ENCODE measurements at regions not wholly inside any gene's neighbourhood (a gene's known extent, or its start where the extent isn't known, plus 50 kb on each side); places are given as distances from the start of the nearest gene placed in this dataset.

DNA sequence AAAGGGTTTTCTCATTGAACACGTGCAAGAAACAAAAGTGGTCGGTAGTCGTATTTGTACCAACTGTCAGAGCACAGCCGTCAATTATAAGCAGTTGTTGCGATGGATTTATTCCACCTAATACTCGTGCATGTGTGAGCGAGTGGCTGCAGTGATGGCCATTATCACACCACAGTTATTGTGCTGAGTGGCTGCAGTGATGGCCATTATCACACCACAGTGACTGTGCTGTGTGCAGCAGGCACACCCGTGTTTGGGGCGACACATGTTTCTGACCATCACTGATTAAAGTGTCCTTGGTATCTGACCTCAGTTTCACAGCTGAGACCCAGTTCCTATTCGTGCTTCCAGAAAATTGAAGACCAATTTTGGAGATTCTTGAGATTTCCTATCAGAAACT lies 142.9 kb upstream of the PFKP start:
- Mint-ChIP-seq H3K9me3 (no peaks in the 10 kb centered on the region), H3K4me1 (peaks cover 4% of the 10 kb centered on the region), H3K4me3 (no peak overlapping the region), H3K27me3 (peaks cover 7% of the 10 kb centered on the region), H3K36me3 (no peaks in the 10 kb centered on the region), H3K27ac (no peak overlapping the region)

- H3K4me1 Mint-ChIP-seq = no peaks in the 10 kb centered on the region
- no peak overlapping the region for H3K27ac Mint-ChIP-seq
- no peaks in the 10 kb centered on the region for H3K36me3 Mint-ChIP-seq
- H3K4me3 Mint-ChIP-seq = no peak overlapping the region
- no peaks in the 10 kb centered on the region for H3K9me3 Mint-ChIP-seq
- H3K27me3 Mint-ChIP-seq = peaks cover 8% of the 10 kb centered on the region
Measured at GRCh38 chr10:2921956-2922680, 145.2 kb upstream of the PFKP start.

DNA sequence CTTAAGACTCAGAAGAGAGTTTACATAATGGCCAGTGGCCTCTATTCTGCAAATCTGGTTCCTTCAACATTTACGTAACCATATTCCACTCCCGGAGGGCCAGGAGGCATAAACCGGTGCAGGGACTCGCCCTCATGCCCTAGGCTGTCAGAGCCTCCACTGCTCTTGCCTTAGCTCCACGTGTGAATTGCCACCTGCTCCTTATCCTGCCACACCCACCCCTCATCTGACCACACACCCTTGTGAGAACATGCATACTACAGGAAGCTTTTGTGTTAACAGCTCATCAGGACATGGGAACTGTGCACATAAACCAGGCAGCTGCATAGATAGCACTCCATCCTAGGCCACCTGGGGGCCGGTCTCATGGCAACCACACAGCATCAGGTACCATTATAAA lies 146.7 kb upstream of the PFKP start:
- Mint-ChIP-seq H3K4me1 (no peaks in the 10 kb centered on the region), H3K4me3 (no peak overlapping the region), H3K9me3 (no peaks in the 10 kb centered on the region), H3K36me3 (no peaks in the 10 kb centered on the region), H3K27ac (no peak overlapping the region), H3K27me3 (peaks cover 11% of the 10 kb centered on the region)

DNA sequence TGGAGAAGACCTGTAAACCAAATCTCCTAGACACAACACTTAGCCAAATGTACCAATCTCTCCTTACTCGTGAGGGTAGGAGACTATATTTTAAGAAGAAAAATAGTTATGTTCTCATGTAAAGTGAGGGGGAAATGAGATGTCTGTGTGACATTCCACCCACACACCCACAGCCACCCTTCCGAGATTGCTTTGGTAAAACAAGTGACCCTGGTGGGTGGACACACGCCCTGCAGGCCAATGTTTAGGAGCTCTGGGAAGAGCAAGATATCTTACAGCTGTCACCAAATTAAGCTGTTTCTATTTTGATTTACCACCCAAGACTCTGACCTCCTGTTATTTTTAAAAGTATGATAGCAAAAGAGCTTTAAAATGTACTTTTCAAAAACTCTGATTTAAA lies 147.2 kb upstream of the PFKP start:
- H3K4me3 Mint-ChIP-seq = no peak overlapping the region
- H3K27ac Mint-ChIP-seq = no peak overlapping the region
- no peaks in the 10 kb centered on the region for H3K36me3 Mint-ChIP-seq
- H3K27me3 Mint-ChIP-seq = peaks cover 11% of the 10 kb centered on the region
- no peaks in the 10 kb centered on the region for H3K4me1 Mint-ChIP-seq
- H3K9me3 Mint-ChIP-seq = no peaks in the 10 kb centered on the region

DNA sequence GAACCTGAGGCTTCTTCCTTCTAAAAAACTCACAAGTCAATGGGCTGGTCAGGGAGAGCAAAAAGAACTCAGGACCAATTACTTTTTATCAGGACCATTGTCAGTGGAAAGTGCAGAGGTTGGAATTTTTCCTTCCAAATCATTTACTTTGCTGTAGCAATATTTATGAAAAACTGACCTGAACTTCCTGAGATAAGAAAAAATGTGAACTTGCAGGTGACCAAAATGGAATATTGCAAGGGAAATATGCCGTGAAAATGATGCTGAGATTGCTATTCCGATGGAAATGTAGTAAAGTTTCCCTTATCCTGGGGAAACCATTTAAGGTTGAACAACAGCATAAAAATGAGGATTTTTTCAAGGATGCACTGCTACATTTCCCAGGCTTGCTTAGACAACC lies 148.3 kb upstream of the PFKP start:
- no peak overlapping the region for H3K4me3 Mint-ChIP-seq
- no peaks in the 10 kb centered on the region for H3K9me3 Mint-ChIP-seq
- H3K36me3 Mint-ChIP-seq = no peaks in the 10 kb centered on the region
- peaks cover 15% of the 10 kb centered on the region for H3K27me3 Mint-ChIP-seq
- H3K27ac Mint-ChIP-seq = no peak overlapping the region
- no peaks in the 10 kb centered on the region for H3K4me1 Mint-ChIP-seq

- no peak overlapping the region for H3K4me3 Mint-ChIP-seq
- no peaks in the 10 kb centered on the region for H3K36me3 Mint-ChIP-seq
Measured at GRCh38 chr10:2918489-2918888, 148.9 kb upstream of the PFKP start.

GRCh38 chr10:2917926-2918325 lies 149.4 kb upstream of the PFKP start:
- Mint-ChIP-seq H3K36me3 (no peaks in the 10 kb centered on the region), H3K27me3 (peaks cover 15% of the 10 kb centered on the region), H3K4me1 (no peaks in the 10 kb centered on the region), H3K27ac (no peak overlapping the region), H3K9me3 (no peaks in the 10 kb centered on the region), H3K4me3 (no peak overlapping the region)

More at GRCh38 chr10:2918489-2918888, 148.9 kb upstream of the PFKP start:
- no peaks in the 10 kb centered on the region for H3K9me3 Mint-ChIP-seq
- H3K27ac Mint-ChIP-seq = no peak overlapping the region
- H3K27me3 Mint-ChIP-seq = peaks cover 15% of the 10 kb centered on the region
- H3K4me1 Mint-ChIP-seq = no peaks in the 10 kb centered on the region

GRCh38 chr10:2915412-2915811 lies 151.9 kb upstream of the PFKP start:
- Mint-ChIP-seq H3K4me1 (no peaks in the 10 kb centered on the region), H3K27me3 (peaks cover 16% of the 10 kb centered on the region), H3K4me3 (no peak overlapping the region), H3K27ac (no peak overlapping the region), H3K9me3 (no peaks in the 10 kb centered on the region), H3K36me3 (no peaks in the 10 kb centered on the region)

DNA sequence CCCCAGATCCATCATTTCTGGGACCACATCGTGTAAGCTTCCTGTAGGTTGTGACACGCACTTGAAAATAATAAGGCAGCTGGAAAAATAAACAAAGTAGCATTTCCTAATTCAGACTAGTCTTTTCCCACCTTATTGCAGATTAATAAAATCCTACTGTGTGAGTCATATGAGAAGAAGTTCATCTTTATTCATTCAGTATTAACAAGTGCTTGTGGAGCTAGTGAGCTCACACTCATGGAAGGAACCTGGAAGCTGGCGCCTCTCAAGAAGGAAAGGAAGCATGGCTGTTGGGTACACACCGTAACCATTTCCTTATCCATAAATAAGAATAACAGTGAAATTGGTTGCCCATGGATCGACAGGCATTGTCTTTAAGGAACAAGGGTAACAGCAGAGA lies 152.6 kb upstream of the PFKP start:
- no peaks in the 10 kb centered on the region for H3K9me3 Mint-ChIP-seq
- no peaks in the 10 kb centered on the region for H3K36me3 Mint-ChIP-seq
- no peak overlapping the region for H3K27ac Mint-ChIP-seq
- H3K27me3 Mint-ChIP-seq = peaks cover 16% of the 10 kb centered on the region
- no peak overlapping the region for H3K4me3 Mint-ChIP-seq
- H3K4me1 Mint-ChIP-seq = no peaks in the 10 kb centered on the region

- Mint-ChIP-seq H3K36me3 (no peaks in the 10 kb centered on the region), H3K4me3 (no peak overlapping the region), H3K27me3 (peaks cover 15% of the 10 kb centered on the region), H3K27ac (no peak overlapping the region), H3K4me1 (peaks cover 8% of the 10 kb centered on the region), H3K9me3 (no peaks in the 10 kb centered on the region)
Measured at GRCh38 chr10:2913474-2913873, 153.9 kb upstream of the PFKP start.

DNA sequence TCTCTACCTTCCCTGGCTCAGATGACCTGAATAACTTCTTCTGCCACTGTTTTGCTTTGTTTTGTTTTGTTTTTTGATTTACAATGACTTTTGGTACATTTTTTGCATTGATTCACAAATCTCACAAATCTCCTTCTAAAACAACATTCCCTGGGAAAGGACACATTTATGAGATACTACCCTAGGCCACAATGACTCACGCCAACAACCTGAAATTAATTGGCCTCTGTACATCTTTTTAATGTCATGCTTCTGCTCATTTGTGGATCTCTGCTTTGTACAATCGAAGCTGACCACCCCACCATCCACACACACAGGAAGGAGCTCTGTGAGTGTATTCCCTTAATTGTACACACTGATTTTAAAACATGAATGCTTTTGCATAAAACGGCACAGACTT lies 156.7 kb upstream of the PFKP start:
- H3K4me3 Mint-ChIP-seq = no peak overlapping the region
- no peaks in the 10 kb centered on the region for H3K36me3 Mint-ChIP-seq

GRCh38 chr10:2909921-2910320 lies 157.4 kb upstream of the PFKP start:
- H3K27ac Mint-ChIP-seq = no peak overlapping the region
- no peaks in the 10 kb centered on the region for H3K36me3 Mint-ChIP-seq
- H3K9me3 Mint-ChIP-seq = no peaks in the 10 kb centered on the region
- peaks cover 16% of the 10 kb centered on the region for H3K27me3 Mint-ChIP-seq
- H3K4me1 Mint-ChIP-seq = peaks cover 8% of the 10 kb centered on the region
- no peak overlapping the region for H3K4me3 Mint-ChIP-seq

More for the DNA sequence above, 156.7 kb upstream of the PFKP start:
- H3K27me3 Mint-ChIP-seq = peaks cover 13% of the 10 kb centered on the region
- no peaks in the 10 kb centered on the region for H3K9me3 Mint-ChIP-seq
- peaks cover 8% of the 10 kb centered on the region for H3K4me1 Mint-ChIP-seq
- no peak overlapping the region for H3K27ac Mint-ChIP-seq

- H3K36me3 Mint-ChIP-seq = no peaks in the 10 kb centered on the region
- H3K4me3 Mint-ChIP-seq = no peak overlapping the region
- no peaks in the 10 kb centered on the region for H3K9me3 Mint-ChIP-seq
- H3K4me1 Mint-ChIP-seq = peaks cover 8% of the 10 kb centered on the region
- no peak overlapping the region for H3K27ac Mint-ChIP-seq
- H3K27me3 Mint-ChIP-seq = peaks cover 12% of the 10 kb centered on the region
Measured at GRCh38 chr10:2908851-2909630, 158.3 kb upstream of the PFKP start.

DNA sequence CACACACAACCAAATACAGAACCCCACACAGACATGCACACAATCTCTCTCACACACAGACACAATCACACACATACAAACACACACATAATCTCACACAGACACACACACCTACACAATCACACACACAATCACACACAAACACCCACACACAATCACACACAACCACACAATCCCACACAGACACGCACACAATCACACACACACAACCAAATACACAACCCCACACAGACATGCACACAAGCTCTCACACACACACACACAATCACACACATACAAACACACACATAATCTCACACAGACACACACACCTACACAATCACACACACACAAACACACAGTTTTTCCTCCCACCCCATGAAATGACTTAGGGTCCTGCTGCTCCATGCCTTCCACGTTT lies 160.4 kb upstream of the PFKP start:
- H3K36me3 Mint-ChIP-seq = no peaks in the 10 kb centered on the region

DNA sequence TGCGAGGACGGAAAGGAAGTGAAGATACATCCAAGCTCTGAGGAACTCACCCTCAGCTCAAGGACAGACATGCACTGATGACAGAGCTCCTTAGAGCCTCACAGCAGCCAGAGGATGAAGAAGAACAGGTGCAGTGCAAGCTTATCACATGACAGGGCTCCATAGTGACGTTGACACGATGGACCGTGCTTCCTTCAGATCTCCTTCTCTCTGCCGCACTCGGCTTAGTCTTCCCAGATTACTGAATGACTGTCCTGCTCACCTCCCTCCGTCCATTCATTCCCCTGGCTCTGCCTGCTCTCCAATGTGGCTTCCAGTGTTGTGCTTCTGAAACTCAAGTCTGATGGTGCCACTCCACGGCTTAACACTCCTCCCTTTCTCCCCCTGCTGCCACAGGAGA lies 161.5 kb upstream of the PFKP start:
- no peaks in the 10 kb centered on the region for H3K9me3 Mint-ChIP-seq
- no peaks in the 10 kb centered on the region for H3K36me3 Mint-ChIP-seq
- peaks cover 8% of the 10 kb centered on the region for H3K4me1 Mint-ChIP-seq
- no peak overlapping the region for H3K27ac Mint-ChIP-seq
- peaks cover 10% of the 10 kb centered on the region for H3K27me3 Mint-ChIP-seq
- no peak overlapping the region for H3K4me3 Mint-ChIP-seq

More for the DNA sequence above, 160.4 kb upstream of the PFKP start:
- Mint-ChIP-seq H3K9me3 (no peaks in the 10 kb centered on the region), H3K27me3 (peaks cover 10% of the 10 kb centered on the region), H3K27ac (no peak overlapping the region), H3K4me1 (peaks cover 8% of the 10 kb centered on the region), H3K4me3 (no peak overlapping the region)

DNA sequence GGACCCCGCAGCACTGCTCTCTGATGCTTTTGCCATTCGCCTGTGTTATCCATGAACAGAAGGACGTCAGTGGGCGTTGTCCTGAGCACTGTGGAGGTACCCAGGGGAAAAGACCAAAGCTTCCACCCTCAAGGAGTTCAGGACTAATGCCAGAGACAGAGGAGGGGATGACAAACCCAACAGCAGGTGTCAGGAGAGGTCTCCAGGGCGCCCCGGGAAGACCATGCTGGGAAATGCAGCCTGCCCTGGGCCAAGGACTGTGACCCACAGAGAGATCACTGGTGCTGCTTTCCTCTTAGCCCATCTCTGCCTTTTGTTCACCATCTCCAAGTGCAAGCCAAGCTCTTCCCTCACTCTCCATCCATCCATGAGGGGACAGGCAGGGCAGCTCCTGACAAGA lies 166.8 kb upstream of the PFKP start:
- Mint-ChIP-seq H3K27me3 (peaks cover 8% of the 10 kb centered on the region), H3K4me3 (no peak overlapping the region), H3K27ac (no peak overlapping the region), H3K4me1 (no peaks in the 10 kb centered on the region), H3K36me3 (no peaks in the 10 kb centered on the region), H3K9me3 (no peaks in the 10 kb centered on the region)

All from activated naive CD4-positive, alpha-beta T cell treated with anti-CD3 and anti-CD28 coated beads, Interleukin-2, amount 50 U/mL, for 24 hours (primary cell).